Epidermal melanocyte (primary cell): ENCODE measurements at regions not wholly inside any gene's neighbourhood (a gene's known extent, or its start where the extent isn't known, plus 50 kb on each side); places are given as distances from the start of the nearest gene placed in this dataset.
"Not testable (repeated sequence)": the region's sequence is repeated elsewhere in the genome, so short reads cannot be mapped to it uniquely, and the experiment has no call there.

Source experiments
- DNase-seq: peaks from one replicate; pipeline ENCODE4 v3.0.0; 2011; ENCODE audit warnings: low spot score; ENCODE audit not compliant: insufficient read length

GRCh38 chr5:91243852-91244251, 139.3 kb downstream of the ARRDC3 start:
- DNase-seq = no peak

- DNase-seq = no peak
Observed at GRCh38 chr5:91243286-91243685, 139.8 kb downstream of the ARRDC3 start.

- not testable (repeated sequence) for DNase-seq
Observed at GRCh38 chr5:91241460-91241859, 141.7 kb downstream of the ARRDC3 start.

- no peak for DNase-seq
Observed at GRCh38 chr5:91240175-91240574, 142.9 kb downstream of the ARRDC3 start.

GRCh38 chr5:91235271-91235694, 147.8 kb downstream of the ARRDC3 start:
- peak; percentile 53 for DNase-seq

- DNase-seq = no peak
Observed at GRCh38 chr5:91232523-91232922, 150.6 kb downstream of the ARRDC3 start.

- no peak for DNase-seq
Observed at GRCh38 chr5:91229031-91229727, 153.9 kb downstream of the ARRDC3 start.

GRCh38 chr5:91228188-91228587, 154.9 kb downstream of the ARRDC3 start:
- DNase-seq = no peak

GRCh38 chr5:91225848-91226686, 157.1 kb downstream of the ARRDC3 start:
- DNase-seq = no peak

- DNase-seq = no peak
Observed at GRCh38 chr5:91224969-91225368, 158.1 kb downstream of the ARRDC3 start.

GRCh38 chr5:91224456-91224855, 158.7 kb downstream of the ARRDC3 start:
- no peak for DNase-seq

- DNase-seq = no peak
Observed at GRCh38 chr5:91223886-91224285, 159.2 kb downstream of the ARRDC3 start.

- DNase-seq = no peak
Observed at GRCh38 chr5:91222482-91222881, 160.6 kb downstream of the ARRDC3 start.

- DNase-seq = no peak
Observed at GRCh38 chr5:91221917-91222316, 161.2 kb downstream of the ARRDC3 start.

- no peak for DNase-seq
Observed at GRCh38 chr5:91219803-91220371, 163.2 kb downstream of the ARRDC3 start.

GRCh38 chr5:91219091-91219802, 163.9 kb downstream of the ARRDC3 start:
- no peak for DNase-seq

GRCh38 chr5:91217859-91218258, 165.3 kb downstream of the ARRDC3 start:
- DNase-seq = no peak

- no peak for DNase-seq
Observed at GRCh38 chr5:91214571-91214970, 168.5 kb downstream of the ARRDC3 start.
